HL-60 (cell line): ENCODE measurements at regions not wholly inside any gene's neighbourhood (a gene's known extent, or its start where the extent isn't known, plus 50 kb on each side); places are given as distances from the start of the nearest gene placed in this dataset.

Experiments
- CTCF ChIP-seq: IDR thresholded peaks from one replicate; pipeline ENCODE4 v1.5.1; 2011; ENCODE audit warnings: low read length, control low read depth, inconsistent platforms; ENCODE audit not compliant: insufficient read depth
- POLR2AphosphoS5 ChIP-seq: IDR thresholded peaks from 2 replicates; pipeline ENCODE4 v1.6.1; 2012; ENCODE audit warnings: low read depth
- REST ChIP-seq: IDR thresholded peaks from 2 replicates; pipeline ENCODE4 v1.6.1; 2012; ENCODE audit warnings: low read depth; ENCODE audit not compliant: insufficient replicate concordance
- SPI1 ChIP-seq: IDR thresholded peaks from 2 replicates; pipeline ENCODE4 v1.6.1; 2012; ENCODE audit warnings: low read depth, mild to moderate bottlenecking, borderline replicate concordance

GRCh38 chr11:106400949-106401570 lies 323.6 kb downstream of the AASDHPPT start:
- TF ChIP-seq CTCF = no peak
- no peak for TF ChIP-seq SPI1
- no peak for TF ChIP-seq REST
- no peak for TF ChIP-seq POLR2AphosphoS5
